Psoas muscle (tissue), 7 donors: ENCODE measurements at regions not wholly inside any gene's neighbourhood (a gene's known extent, or its start where the extent isn't known, plus 50 kb on each side); places are given as distances from the start of the nearest gene placed in this dataset.

ENCODE experiments used
- ATAC-seq, 4 donors: fragments of 200-7000 bp; cut with Tn5 transposase; one replicate each; pipeline ENCODE4 v1.9.1; 2020; ENCODE audit warnings: moderate library complexity in 3 of 4, mild to moderate bottlenecking in 2 of 4
- DNase-seq, 2 donors: peaks; one replicate each; pipeline ENCODE4 v3.0.0-alpha.2; 2020
- H3K27ac ChIP-seq: fragments of 200-600 bp; one replicate; pipeline ENCODE4 v1.8.0; 2022
- H3K27me3 ChIP-seq, 3 donors: fragments of 200-600 bp in 1 of 3; one replicate each; pipeline versions ENCODE4 v1.6.1 to v1.8.0; 2013 to 2022; ENCODE audit warnings: low read length in 2 of 3, mild to moderate bottlenecking in 2 of 3, moderate library complexity in 1 of 3; ENCODE audit not compliant: insufficient read depth in 3 of 3
- H3K36me3 ChIP-seq, 2 donors: fragments of 200-600 bp in 1 of 2; one replicate each; pipeline versions ENCODE4 v1.6.1 to v1.8.0; 2013 to 2022; ENCODE audit warnings: low read depth in 1 of 2, mild to moderate bottlenecking in 1 of 2, moderate library complexity in 1 of 2; ENCODE audit not compliant: insufficient read depth in 1 of 2
- H3K4me1 ChIP-seq: fragments of 200-600 bp; one replicate; pipeline ENCODE4 v1.8.0; 2022
- H3K4me3 ChIP-seq: fragments of 200-600 bp; one replicate; pipeline ENCODE4 v1.8.0; 2022; ENCODE audit warnings: mild to moderate bottlenecking
- H3K9me3 ChIP-seq: fragments of 200-600 bp; one replicate; pipeline ENCODE4 v1.8.0; 2022
- WGBS, 3 donors: extraction: QIAGEN DNeasy Blood & Tissue Kit; methylation state at CpG; one replicate each; pipeline versions ENCODE4 v1.1.6 to v1.1.7; 2013; 5-methylcytosine and 5-hydroxymethylcytosine counted together
- intact Hi-C, 2 donors: fragments of 100-400 bp; cut with DNase I; formaldehyde crosslinking; loops; one replicate each; pipeline versions ENCODE4 v1.11.0 to v1.14.2; 2022
- TF ChIP-seq, protein P1 (sequence below): fragments of 200-600 bp; IDR thresholded peaks from one replicate; pipeline ENCODE4 v1.8.0; 2022; ENCODE audit warnings: antibody characterized with exemption
- donor health status: healthy with polysubstance abuse.
- donor health status: DM: no; HTN: no; CAD: no; lungs with moderate emphysema.
- donor health status: Bipolar disorder and iron deficiency.
- donor health status: healthy.
- donor health status: DM: yes; HTN: yes; CAD: no.
- donor health status: DM: no; HTN: no; CAD: no.
- donor health status: DM: yes; HTN: yes; CAD: no.

GRCh38 chr3:6736836-6737629, 123.9 kb upstream of the GRM7 start:
- WGBS, 3 donors = 34 to 51% (median 47%) methylated on average over 5 of the region's 5 CpGs
- Histone ChIP-seq H3K27ac (no peak overlapping the region), H3K4me1 (no peaks in the 10 kb centered on the region), H3K9me3 (no peaks in the 10 kb centered on the region), H3K36me3 (no peaks in the 10 kb centered on the region), H3K27me3 (no peaks in the 10 kb centered on the region), H3K4me3 (no peak overlapping the region)
- ATAC-seq (no peak), DNase-seq (no peak)
- intact Hi-C loops = no loop called here
- TF ChIP-seq, protein P1, sequence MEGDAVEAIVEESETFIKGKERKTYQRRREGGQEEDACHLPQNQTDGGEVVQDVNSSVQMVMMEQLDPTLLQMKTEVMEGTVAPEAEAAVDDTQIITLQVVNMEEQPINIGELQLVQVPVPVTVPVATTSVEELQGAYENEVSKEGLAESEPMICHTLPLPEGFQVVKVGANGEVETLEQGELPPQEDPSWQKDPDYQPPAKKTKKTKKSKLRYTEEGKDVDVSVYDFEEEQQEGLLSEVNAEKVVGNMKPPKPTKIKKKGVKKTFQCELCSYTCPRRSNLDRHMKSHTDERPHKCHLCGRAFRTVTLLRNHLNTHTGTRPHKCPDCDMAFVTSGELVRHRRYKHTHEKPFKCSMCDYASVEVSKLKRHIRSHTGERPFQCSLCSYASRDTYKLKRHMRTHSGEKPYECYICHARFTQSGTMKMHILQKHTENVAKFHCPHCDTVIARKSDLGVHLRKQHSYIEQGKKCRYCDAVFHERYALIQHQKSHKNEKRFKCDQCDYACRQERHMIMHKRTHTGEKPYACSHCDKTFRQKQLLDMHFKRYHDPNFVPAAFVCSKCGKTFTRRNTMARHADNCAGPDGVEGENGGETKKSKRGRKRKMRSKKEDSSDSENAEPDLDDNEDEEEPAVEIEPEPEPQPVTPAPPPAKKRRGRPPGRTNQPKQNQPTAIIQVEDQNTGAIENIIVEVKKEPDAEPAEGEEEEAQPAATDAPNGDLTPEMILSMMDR = no peak

- WGBS, 3 donors = 83 to 91% (median 89%) methylated on average over 2 of the region's 2 CpGs
These were observed 123.3 kb upstream of the GRM7 start for GRCh38 chr3:6737630-6738029.

DNA sequence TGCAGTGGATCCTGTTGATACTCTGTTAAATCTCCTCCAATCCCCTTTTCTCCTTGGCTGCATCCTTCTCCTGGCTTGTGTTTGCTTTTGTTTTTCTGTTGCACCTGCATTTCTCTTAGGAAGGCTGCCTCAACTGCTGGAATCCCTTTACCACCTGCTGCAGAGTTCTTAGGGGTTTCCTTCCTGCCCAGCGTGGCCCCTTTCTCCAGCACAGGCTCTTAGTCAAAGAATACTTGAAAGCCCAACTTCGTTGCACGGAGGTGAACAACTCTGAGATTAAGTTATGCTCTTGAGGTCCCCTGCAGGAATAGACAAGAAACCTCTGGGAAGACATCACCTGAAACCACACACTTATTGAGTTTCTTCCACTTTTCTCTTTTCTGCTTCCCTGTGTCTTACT, 121.6 kb upstream of the GRM7 start:
- no peaks in the 10 kb centered on the region for H3K4me1 ChIP-seq

More at GRCh38 chr3:6737630-6738029, 123.3 kb upstream of the GRM7 start:
- H3K27ac ChIP-seq = no peak overlapping the region
- H3K9me3 ChIP-seq = no peaks in the 10 kb centered on the region
- no peak overlapping the region for H3K4me3 ChIP-seq
- H3K4me1 ChIP-seq = no peaks in the 10 kb centered on the region
- H3K36me3 ChIP-seq = no peaks in the 10 kb centered on the region
- DNase-seq = no peak
- intact Hi-C loops = no loop called here
- TF ChIP-seq, protein P1 = no peak
- no peaks in the 10 kb centered on the region for H3K27me3 ChIP-seq
- ATAC-seq = no peak

DNA sequence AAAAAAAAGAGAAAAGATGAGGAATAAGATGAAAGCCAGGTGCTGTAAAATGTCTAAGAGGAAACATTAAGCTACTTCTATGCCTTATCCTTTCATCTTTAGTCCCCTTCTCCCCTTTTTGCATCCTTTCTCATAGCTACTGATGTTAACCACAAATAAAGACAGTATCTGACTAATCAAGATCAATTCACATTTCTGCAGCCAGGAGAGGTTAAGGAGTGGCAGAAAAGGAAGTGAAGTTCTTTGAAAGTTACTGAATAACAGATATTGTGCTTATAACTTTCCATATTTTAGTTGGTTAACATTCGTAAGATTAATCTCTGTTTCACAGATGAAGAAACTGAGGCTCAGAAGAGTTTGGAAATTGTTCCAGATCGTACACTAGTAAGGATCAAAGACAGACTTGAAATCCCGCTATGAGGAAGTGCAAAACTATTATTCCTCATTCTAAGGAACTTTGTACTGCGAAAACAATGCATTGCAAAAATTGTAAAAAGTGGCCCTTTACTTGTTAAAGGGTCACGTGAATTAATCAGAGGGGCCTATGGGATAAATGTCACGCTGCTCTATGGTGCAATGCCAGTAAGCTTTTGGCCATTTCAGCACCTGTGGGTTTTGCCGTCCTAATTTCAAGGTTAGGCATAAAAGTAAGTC, 117.7 kb upstream of the GRM7 start:
- Histone ChIP-seq H3K9me3 (no peaks in the 10 kb centered on the region), H3K27me3 (no peaks in the 10 kb centered on the region), H3K4me1 (no peaks in the 10 kb centered on the region), H3K27ac (no peak overlapping the region), H3K4me3 (no peak overlapping the region), H3K36me3 (no peaks in the 10 kb centered on the region)
- DNase-seq = no peak
- ATAC-seq = no peak
- intact Hi-C loops = no loop called here
- 71 to 75% (median 74%) methylated on average over 7 of the region's 7 CpGs for WGBS, 3 donors
- TF ChIP-seq, protein P1 = no peak

More for the DNA sequence above, 121.6 kb upstream of the GRM7 start:
- Histone ChIP-seq H3K27ac (no peak overlapping the region), H3K9me3 (no peaks in the 10 kb centered on the region), H3K4me3 (no peak overlapping the region), H3K36me3 (no peaks in the 10 kb centered on the region), H3K27me3 (no peaks in the 10 kb centered on the region)
- ATAC-seq (no peak), DNase-seq (no peak)
- TF ChIP-seq, protein P1 = no peak
- WGBS, 3 donors = 17 to 40% (median 25%) methylated on average over 3 of the region's 3 CpGs
- intact Hi-C loops = no loop called here
